GM23248 (cell line): ENCODE measurements at regions not wholly inside any gene's neighbourhood (a gene's known extent, or its start where the extent isn't known, plus 50 kb on each side); places are given as distances from the start of the nearest gene placed in this dataset.

Experiments used
- EZH2 ChIP-seq: fragments of 200-600 bp; sonication (generic); IDR thresholded peaks from 2 replicates; pipeline ENCODE4 v1.6.1; 2018; ENCODE audit warnings: antibody characterized with exemption, mild to moderate bottlenecking; ENCODE audit not compliant: insufficient read depth, poor library complexity, severe bottlenecking
- EZH2phosphoT487 ChIP-seq: fragments of 200-600 bp; sonication (generic); IDR thresholded peaks from 2 replicates; pipeline ENCODE4 v1.6.1; 2018; ENCODE audit warnings: antibody characterized with exemption, moderate library complexity, mild to moderate bottlenecking, low read depth; ENCODE audit not compliant: insufficient read depth

GRCh38 chr6:147019001-147019400 lies 185.2 kb upstream of the STXBP5 start:
- TF ChIP-seq EZH2phosphoT487 = no peak
- TF ChIP-seq EZH2 = no peak
